ENCODE measurements at regions not wholly inside any gene's neighbourhood (a gene's known extent, or its start where the extent isn't known, plus 50 kb on each side); places are given as distances from the start of the nearest gene placed in this dataset.

- POLR2A ChIA-PET, result no interaction called here
- CTCF ChIA-PET, result interaction anchor here (2.4 kb wide), 1 partner anchor 40 kb away, joined by 8 read pairs; no protein-coding TSS in a partner anchor
- no peaks in the 10 kb centered on the region for H3K27me3 Mint-ChIP-seq
- no peak for DNase-seq
- no peak overlapping the region for H3K27ac Mint-ChIP-seq
- H3K4me3 Mint-ChIP-seq, result no peak overlapping the region
- peaks cover 40% of the 10 kb centered on the region for H3K4me1 Mint-ChIP-seq (ENCODE audit: low read depth)
- H3K9me3 Mint-ChIP-seq, result no peaks in the 10 kb centered on the region
- no peaks in the 10 kb centered on the region for H3K36me3 Mint-ChIP-seq
- intact Hi-C loops (cut with micrococcal nuclease), result no loop called here
Observed at GRCh38 chr3:157097198-157097597, 62.7 kb downstream of the CCNL1 start.

GRCh38 chr3:157096328-157096727, 63.6 kb downstream of the CCNL1 start:
- DNase-seq, result no peak
- Mint-ChIP-seq H3K27ac (no peak overlapping the region), H3K27me3 (no peaks in the 10 kb centered on the region), H3K4me1 (ENCODE audit: low read depth) (peaks cover 42% of the 10 kb centered on the region), H3K9me3 (no peaks in the 10 kb centered on the region), H3K4me3 (no peak overlapping the region), H3K36me3 (no peaks in the 10 kb centered on the region)
- intact Hi-C loops (cut with micrococcal nuclease), result no loop called here
- CTCF ChIA-PET, result no interaction called here
- POLR2A ChIA-PET, result no interaction called here

Measured in activated CD4-positive, alpha-beta memory T cell treated with anti-CD3 and anti-CD28 coated beads for 36 hours (primary cell).